Kidney glomerular epithelial cell (primary cell): ENCODE measurements at regions not wholly inside any gene's neighbourhood (a gene's known extent, or its start where the extent isn't known, plus 50 kb on each side); places are given as distances from the start of the nearest gene placed in this dataset.
"Not testable (repeated sequence)": the region's sequence is repeated elsewhere in the genome, so short reads cannot be mapped to it uniquely, and the experiment has no call there.

ENCODE experiments used
- DNase-seq: peaks from one replicate; lab custom pipeline; 2025; lab: John Stamatoyannopoulos, UW

DNA sequence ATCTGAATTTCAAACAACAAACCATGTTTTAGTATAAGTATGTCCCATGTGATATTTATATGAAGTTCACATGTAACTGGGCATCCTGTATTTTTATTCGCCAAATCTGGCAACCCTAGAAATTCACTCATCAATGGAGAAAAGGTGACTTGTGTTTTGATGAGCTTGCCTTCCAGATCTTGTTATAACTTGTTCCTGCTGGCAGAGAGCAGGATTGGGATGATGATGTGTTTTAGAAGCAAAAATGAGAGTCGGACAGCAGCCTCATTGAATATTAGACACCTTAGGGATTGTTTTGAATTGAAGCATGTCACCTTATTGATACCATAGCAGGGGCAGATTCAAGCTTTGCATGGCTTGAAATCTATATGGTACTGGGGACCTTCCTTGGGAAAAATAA is 85.4 kb upstream of the MED13 start:
- no peak for DNase-seq

DNA sequence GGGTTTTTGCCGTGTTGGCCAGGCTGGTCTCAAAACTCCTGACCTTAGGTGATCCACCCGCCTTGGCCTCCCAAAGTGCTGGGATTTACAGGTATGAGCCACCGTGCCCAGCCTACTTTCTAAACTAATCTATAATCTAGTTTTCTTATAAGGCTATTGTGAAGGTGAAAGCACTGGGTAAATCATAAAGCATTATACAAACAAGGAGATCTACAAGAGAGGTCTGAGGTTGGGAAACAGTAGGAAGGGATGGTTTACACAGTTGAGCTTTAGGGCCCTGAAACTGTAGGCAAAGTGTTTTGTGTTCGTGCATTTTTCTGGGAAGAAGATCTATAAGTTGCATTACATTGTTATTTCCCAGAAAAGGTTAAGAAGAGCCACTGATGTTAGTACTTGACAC is 84.9 kb upstream of the MED13 start:
- no peak for DNase-seq

DNA sequence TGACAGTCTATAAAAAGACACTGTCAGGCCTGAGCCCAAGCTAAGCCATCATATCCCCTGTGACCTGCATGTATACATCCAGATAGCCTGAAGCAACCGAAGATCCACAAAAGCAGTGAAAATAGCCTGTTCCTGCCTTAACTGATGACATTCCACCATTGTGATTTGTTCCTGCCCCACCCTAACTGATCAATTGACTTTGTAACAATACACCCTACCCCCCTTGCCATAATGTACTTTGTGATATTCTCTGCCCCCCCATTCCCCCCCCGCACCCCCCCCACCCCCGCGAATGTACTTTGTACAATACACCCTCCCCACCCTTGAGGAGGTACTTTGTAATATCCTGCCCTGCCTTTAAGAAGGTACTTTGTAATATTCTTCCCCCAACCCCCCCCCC is 82.2 kb upstream of the MED13 start:
- no peak for DNase-seq

DNA sequence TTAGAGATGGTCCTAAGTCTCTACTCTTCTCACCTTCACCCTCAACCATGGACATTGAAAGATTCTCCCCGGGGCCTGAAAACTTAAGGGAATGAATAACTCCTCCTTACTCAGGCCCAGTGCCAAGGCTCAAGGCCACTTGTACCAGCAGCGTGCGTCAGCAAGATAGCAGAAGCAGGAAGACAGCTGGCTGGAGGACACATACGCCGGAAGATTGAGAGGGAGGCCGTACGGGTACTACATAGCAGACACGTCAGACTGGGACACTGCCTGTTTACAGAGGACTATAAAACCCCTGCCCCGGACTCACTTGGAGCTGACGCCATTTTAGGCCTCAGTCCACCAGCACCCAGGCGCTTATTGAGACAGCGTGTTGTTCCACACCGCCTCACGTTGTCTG is 75.8 kb upstream of the MED13 start:
- no peak for DNase-seq

DNA sequence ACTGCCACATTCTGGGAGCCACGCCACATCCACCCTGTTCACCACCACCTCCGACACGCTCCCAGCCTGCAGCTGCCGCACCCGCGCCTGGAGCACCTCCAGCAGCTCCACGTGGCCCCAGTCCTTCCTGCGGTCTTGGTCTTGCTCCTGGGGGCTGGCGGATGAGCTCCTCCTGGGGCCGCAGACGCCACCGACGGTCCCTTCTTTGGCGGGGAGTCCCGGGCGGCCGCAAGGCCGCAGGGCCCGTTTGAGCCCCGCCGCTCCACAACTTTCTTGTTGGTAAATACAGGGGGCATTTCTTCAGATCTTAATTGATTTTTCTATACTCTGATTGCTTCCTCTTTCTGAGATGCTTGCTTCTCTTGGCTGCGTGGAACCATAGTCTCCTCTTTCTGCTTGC is 75.3 kb upstream of the MED13 start:
- DNase-seq, result no peak

DNA sequence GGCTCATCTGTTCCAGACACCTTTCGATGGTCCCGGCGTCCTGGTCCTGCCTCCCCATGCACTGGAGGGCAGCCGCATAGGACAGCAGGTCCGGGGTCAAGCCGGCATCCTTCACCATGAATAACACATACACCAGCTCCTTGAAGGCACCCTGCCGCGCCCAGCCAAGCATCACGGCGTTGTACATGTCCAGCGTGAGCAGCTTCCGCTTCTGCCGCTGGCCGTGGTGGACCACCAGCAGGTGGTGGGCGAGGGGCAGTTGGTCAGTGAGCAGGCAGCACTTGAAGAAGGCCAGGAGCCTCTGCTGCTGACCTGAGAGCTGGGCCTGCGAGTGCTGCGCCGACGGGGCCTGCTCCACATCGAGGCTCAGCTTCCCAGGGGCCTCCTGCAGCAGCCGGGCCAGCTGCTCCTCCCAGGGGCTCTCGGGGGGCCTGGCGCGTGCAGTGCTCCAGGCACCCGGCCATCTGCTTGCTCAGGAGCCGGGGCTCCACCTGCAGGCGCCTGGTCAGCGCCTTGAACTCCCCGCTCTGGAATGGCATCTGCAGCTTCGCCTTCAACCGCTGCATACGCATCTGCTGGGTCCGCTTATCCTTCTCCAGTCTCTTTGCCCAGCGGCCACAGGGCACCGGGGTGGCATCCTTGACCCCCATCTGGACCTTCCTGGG is 74.7 kb upstream of the MED13 start:
- DNase-seq, result not testable (repeated sequence)

DNA sequence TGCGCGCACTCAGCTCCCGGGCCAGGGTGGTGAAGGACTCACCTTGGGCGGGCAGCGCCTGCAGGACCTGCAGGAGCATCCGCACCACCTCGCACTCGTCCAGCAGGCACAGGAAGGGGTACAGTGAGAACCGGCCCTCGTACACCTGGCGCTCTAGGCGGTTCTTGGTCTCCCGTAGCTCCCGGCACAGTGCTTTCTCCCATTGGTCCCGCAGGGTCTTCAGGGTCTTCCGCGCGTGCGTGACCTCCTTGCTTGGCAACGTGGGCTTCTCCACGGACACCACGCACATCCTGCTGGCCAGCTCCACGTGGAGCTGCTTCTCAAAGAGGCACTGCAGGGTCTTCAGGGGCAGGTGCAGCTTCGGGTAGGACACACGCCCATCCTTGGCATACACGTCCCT is 74.1 kb upstream of the MED13 start:
- DNase-seq, result no peak

DNA sequence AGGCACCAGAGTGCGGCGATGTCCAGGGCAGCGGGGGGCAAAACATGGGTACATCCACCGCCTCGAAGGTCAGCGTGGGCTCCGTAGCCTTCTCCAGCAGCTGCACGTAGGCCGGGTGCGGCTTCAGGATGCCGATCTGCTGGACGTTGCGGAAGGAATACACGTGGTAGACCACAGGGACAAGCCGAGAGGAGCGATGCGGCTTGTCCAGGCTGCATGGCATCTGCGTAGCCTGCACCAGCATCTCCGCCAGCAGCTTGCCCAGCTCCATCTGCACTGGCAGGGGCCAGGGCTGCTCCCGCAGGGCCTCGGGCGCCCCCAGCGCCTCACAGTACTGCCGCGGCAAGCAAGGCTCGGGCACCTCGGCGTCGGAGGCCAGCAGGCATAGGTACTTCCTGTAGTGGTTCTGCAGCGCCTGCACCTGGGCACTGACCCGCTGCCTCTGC is 73.6 kb upstream of the MED13 start:
- DNase-seq, result not testable (repeated sequence)

DNA sequence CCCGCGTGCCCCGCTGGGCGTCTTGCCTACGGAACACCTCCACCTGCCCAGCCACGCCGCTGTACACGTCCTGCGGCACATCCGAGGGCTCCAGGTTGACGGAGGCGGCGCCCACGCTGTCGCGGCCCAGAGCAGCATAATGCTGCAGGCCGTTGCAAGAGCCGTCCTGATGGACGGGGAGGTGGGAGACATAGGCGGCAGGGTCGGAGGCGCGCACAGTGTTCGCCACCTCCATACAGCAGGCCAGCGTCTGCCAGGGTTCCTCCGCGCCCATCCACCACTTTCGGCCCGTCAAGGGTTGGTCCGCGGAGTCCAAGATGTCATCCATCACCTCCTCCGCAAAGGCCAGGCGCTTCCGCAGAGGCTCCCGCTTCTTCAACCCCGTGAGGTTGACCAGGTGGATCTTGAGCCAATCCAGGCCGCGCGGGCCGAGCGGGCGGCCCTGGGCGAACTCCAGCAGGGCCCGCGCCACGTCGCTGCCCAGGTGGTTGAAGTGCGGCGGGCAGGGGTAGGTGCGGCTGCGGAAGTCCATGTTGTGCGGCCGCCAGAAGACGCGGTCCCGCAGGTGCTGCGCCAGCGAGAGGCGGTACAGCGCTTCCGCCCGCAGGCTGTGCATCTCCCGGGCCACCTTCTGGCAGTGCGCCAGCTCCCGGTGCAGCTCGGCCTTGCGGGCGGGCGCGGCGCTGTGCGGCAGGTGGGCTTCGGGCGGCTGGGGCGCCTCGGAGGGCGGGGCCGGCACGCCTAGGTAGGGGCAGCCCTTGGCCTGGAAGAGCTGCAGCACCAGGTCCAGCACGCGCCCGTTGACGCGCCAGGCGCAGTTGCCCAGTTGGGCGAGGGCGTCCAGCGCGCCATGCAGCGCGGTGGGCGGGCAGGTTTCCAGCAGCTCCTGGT is 72.9 kb upstream of the MED13 start:
- not testable (repeated sequence) for DNase-seq

DNA sequence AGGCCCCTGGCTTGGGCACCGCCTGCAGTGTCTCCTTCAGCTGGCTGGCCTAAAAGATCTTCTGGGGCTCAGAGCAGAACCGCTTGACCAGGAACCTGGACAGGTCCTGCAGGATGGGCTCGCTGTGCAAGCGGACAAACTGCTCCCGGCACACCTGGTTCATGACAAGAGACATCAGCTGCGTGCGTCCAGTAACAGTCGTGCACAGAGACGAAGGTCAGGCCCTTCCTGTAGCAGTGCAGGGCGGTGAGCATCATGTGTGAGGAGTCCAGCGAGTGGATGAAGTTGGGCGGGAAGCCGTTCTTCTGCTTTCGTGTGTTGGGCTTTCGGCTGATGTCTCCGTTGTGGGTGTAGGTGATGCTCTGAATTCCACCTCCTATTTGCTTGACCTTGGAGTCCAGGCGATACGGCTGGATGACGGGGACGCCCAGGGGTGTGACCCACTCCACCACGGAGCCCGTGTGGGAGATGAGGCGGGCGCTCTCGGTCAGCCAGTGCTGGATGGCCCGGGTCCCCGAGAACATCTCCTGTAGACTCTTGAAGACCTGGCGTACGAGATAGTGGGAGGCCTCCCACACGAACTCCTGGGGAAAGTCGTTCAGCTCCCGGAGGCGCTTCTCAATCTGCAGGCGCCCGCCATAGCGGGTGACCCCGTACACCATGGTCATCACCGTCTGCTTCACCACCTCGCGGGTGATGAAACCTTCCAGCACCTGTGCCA is 72.1 kb upstream of the MED13 start:
- not testable (repeated sequence) for DNase-seq

DNA sequence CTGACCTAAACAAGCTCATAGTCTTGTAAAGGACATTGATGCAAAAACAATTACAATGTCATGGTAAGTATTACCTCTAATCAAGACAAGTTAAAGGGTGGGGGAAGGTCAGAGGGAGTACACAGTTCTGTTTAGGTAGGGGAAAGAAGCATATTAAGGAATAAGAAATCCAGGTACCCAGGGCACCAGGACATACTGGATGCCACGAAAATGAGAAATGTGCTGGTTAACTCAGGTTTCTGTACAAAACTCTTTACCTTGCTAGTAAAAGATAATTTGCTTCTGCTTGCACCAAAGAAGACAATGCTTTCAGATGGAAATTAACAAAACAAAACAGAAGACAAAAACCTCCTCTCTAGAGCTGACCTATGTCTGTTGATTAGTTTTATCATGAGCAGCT is 70.7 kb upstream of the MED13 start:
- no peak for DNase-seq

DNA sequence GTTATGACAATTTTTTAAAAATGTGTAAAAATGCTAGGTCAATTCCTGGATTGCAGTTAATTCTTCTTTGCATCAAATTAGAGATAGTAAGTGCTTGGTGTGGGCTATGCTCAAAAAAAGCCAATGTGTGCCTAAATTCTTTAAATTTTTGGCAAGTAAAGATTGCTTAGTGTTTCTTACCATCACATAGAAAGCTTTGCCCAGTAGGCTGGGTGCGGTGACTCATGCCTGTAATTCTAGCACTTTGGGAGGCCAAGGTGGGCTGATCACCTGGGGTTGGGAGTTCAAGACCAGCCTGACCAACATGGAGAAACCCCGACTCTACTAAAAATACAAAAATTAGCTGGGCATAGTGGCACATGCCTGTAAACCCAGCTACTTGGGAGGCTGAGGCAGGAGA is 70.0 kb upstream of the MED13 start:
- not testable (repeated sequence) for DNase-seq

DNA sequence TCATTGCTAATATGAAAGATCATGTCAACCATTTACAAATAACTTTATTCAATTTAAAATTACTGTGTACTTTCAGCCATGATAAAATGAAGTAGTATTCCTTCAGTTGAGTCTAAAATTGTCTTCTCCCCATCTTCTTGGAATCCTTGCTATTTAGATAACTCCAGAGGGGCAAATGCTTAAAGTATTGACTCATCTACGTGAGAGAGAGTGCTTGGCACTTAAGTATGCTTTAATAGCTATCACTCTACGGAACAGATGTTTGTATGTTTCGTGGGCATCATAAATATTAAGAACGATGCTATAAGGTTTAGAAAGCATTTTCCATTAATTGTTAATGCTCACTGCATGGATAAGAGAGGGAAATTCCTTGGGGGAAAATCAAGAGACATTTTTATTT is 69.3 kb upstream of the MED13 start:
- peak; percentile 18 for DNase-seq

DNA sequence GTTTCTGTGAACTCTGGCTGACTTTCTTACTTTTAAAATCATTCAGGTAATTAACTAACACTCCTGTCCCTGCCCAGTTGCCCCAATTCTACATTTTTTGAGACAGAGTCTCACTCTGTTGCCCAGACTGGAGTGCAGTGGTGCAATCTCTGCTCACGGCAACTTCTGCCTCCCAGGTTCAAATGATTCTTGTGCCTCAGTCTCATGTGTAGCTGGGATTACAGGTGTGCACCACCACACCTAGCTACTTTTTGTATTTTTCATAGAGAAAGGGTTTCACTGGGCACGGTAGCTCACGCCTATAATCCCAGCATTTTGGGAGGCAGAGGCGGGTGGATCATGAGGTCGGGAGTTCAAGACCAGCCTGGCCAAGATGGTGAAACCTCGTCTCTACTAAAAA is 66.2 kb upstream of the MED13 start:
- DNase-seq, result not testable (repeated sequence)

DNA sequence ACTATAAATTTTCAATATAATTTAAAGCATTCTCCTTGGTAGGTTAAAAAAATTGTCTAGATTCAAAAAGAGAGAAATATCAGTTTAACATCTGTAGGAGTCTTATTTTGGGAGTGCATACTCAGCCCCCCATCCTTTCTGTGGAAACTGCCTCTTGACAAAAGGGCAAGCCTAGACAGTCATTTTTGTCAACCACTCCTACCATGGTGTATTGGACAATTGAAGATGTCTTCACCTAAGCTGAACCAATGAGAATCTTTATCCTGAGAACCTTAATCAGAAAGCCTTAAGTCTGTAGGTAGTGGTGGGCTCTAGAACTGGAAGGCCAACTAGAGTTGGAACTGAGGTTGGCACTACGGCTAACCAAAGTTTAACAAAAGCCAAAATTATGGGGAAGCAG is 65.7 kb upstream of the MED13 start:
- no peak for DNase-seq

DNA sequence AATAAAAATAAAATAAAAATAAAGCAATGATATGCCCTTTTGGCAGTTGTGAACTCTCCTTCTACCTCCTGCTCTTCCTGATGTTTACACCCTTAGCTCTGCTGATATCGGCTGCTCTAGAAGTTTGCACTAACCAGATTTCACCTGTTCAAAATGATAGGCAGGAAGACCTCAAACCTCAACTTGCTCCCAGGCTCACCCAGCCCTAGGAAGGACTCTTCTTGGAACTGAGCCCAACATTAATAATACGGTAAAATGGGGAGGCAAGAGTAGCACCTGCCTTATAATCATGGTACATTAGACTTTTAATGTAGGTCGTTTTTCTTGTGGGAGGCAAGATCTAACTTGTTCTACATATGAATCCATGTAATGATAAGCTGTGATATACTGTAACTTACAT is 61.2 kb upstream of the MED13 start:
- no peak for DNase-seq

DNA sequence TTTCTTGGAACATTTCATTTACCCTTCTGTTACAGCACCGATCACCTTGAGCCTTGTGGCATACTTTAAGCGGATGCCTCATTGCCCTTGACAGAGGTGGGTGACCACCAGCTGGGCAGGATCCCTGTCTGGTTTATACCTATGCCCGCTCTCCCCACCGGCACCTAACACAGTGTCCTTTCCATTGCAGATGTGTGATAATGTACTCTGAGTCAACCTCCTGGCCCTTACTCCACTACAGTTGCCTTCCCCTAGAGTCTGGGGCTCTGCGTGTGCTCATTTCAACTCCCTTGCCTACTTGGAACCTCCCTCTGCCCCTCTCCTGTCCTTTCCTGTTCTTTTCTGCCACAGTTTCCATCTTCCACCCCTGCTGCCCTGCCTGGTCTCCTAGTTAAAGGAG is 60.2 kb upstream of the MED13 start:
- no peak for DNase-seq

DNA sequence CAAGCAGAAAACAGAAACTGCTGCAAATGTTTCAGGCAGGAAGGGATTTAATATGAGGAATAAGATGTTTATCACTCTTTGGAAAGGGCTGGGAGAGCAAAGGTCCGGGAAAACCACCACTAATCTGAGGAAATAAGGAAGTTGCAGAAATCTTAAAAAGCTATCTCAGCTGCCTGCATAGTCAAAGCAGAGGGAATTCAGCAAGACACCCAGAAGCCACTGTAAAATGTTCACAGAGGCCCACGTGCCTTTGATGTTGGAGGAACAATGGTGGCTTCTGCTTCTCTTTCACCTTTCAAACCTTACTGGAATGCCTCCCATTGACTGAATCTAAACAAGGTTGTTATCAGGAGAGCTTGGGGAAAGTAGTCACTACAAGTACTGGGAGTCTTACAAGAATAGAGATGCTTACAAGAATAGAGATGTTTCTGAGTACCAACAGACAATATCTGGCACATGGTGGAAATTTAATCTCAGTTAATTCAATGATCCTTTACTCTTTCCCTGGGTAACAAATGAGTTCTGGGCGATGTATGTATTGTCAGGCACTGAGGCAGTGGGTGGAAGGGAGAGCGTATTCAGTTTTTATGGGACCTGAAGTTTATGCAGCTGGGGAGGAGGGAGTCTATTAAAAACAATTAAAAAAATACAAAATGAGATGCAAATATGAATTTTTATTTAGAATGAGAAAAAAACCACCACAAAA is 56.1 kb upstream of the MED13 start:
- DNase-seq, result no peak

DNA sequence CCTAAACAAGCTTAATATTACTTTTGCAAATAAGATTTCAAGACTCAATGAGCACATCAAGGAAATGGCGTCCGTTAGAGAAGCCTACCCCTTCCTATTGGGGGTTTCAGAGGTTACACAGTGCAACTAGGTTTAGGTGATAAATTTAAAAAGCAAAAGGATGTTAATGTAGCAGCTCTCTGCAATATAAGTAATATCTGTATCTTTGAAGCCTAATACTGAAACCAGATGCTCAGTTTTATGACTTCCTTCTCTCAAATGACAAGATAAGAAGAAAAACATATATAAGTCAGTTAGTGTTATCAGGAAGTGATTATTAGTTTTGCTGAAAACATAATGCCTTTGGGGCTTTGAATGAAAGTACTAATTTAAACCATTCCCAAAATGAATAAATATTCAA is 54.3 kb upstream of the MED13 start:
- DNase-seq, result no peak
